Lower leg skin (tissue), 3 donors: ENCODE measurements at regions not wholly inside any gene's neighbourhood (a gene's known extent, or its start where the extent isn't known, plus 50 kb on each side); places are given as distances from the start of the nearest gene placed in this dataset.

ENCODE experiments used
- POLR2A ChIP-seq, 2 donors: fragments of 450-650 bp; IDR thresholded peaks; one replicate each; pipeline ENCODE4 v1.6.1; 2016 to 2017; ENCODE audit warnings: antibody characterized with exemption in 2 of 2, mild to moderate bottlenecking in 1 of 2, moderate library complexity in 1 of 2
- TF ChIP-seq, protein P1 (sequence below), 3 donors: fragments of 450-650 bp; IDR thresholded peaks; one replicate each; pipeline ENCODE4 v1.5.1; 2016; ENCODE audit warnings: antibody characterized with exemption in 3 of 3, mild to moderate bottlenecking in 3 of 3, moderate library complexity in 2 of 3

DNA sequence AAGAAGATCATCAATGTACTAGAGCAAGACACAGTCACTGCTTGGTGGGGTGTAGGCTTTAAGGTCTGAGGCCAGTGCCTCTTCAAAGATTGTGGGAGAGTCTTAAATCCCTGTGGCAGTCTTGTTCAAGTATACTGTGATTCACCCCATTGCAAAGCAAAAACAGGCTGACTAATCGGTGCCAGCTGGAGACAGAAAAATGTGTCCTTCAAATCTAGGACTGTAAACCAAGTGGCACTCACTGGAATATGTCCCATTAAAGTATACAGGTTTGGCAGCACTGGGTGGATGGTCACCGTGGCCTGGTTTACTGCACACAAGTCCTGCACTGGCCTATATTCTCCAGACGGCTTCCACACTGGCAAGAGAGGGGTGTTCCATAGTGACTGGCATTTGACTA, 1315.3 kb downstream of the TMEM121 start:
- TF ChIP-seq, protein P1, sequence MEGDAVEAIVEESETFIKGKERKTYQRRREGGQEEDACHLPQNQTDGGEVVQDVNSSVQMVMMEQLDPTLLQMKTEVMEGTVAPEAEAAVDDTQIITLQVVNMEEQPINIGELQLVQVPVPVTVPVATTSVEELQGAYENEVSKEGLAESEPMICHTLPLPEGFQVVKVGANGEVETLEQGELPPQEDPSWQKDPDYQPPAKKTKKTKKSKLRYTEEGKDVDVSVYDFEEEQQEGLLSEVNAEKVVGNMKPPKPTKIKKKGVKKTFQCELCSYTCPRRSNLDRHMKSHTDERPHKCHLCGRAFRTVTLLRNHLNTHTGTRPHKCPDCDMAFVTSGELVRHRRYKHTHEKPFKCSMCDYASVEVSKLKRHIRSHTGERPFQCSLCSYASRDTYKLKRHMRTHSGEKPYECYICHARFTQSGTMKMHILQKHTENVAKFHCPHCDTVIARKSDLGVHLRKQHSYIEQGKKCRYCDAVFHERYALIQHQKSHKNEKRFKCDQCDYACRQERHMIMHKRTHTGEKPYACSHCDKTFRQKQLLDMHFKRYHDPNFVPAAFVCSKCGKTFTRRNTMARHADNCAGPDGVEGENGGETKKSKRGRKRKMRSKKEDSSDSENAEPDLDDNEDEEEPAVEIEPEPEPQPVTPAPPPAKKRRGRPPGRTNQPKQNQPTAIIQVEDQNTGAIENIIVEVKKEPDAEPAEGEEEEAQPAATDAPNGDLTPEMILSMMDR (IDR thresholded peaks at IDR 0.05), result no peak
- TF ChIP-seq POLR2A (IDR thresholded peaks at IDR 0.05), result no peak
